OCI-LY1 (cell line): ENCODE measurements at regions not wholly inside any gene's neighbourhood (a gene's known extent, or its start where the extent isn't known, plus 50 kb on each side); places are given as distances from the start of the nearest gene placed in this dataset.

ENCODE experiments used
- H2AFZ ChIP-seq: fragments of 200-600 bp; sonication (generic), shearing (Covaris generic); 2 replicates; pipeline ENCODE4 v1.6.0; 2014; ENCODE audit warnings: antibody characterized with exemption, mild to moderate bottlenecking, low read length
- H3F3A ChIP-seq: fragments of 200-600 bp; sonication (generic), shearing (Covaris generic); 2 replicates; pipeline ENCODE4 v1.6.0; 2014; ENCODE audit warnings: mild to moderate bottlenecking, antibody characterized with exemption, low read length, moderate library complexity; ENCODE audit not compliant: insufficient read depth
- H3K27ac ChIP-seq: fragments of 200-600 bp; sonication (generic); 2 replicates; pipeline ENCODE4 v1.5.1; 2014; ENCODE audit warnings: low read length, mixed run types, mild to moderate bottlenecking, low read depth; ENCODE audit not compliant: poor library complexity, severe bottlenecking
- H3K27me3 ChIP-seq: fragments of 200-600 bp; sonication (generic); 2 replicates; pipeline ENCODE4 v1.6.0; 2014; ENCODE audit warnings: antibody characterized with exemption, mild to moderate bottlenecking, low read length, moderate library complexity; ENCODE audit not compliant: insufficient read depth
- H3K36me3 ChIP-seq: fragments of 200-600 bp; sonication (generic); 2 replicates; pipeline ENCODE4 v1.6.1; 2014; ENCODE audit warnings: mild to moderate bottlenecking, antibody characterized with exemption, low read length, moderate library complexity, mixed read lengths; ENCODE audit not compliant: insufficient read depth
- H3K4me1 ChIP-seq: fragments of 200-600 bp; sonication (generic); 2 replicates; pipeline ENCODE4 v1.5.1; 2014; ENCODE audit warnings: mild to moderate bottlenecking, low read length, moderate library complexity; ENCODE audit not compliant: insufficient read depth, severe bottlenecking
- H3K4me2 ChIP-seq: fragments of 200-600 bp; sonication (generic), shearing (Covaris generic); 2 replicates; pipeline ENCODE4 v1.6.1; 2014; ENCODE audit warnings: low read length
- H3K4me3 ChIP-seq: fragments of 200-600 bp; sonication (generic); 2 replicates; pipeline ENCODE4 v1.5.1; 2014; ENCODE audit warnings: low read length, low read depth, mild to moderate bottlenecking, mixed read lengths; ENCODE audit not compliant: poor library complexity, severe bottlenecking
- H3K79me2 ChIP-seq: fragments of 200-600 bp; shearing (Covaris generic); 2 replicates; pipeline ENCODE4 v1.6.1; 2016; ENCODE audit warnings: mixed run types, low read length, mixed read lengths; ENCODE audit not compliant: insufficient read depth
- H3K9ac ChIP-seq: fragments of 200-600 bp; sonication (generic), shearing (Covaris generic); 2 replicates; pipeline ENCODE4 v1.6.1; 2014; ENCODE audit warnings: mild to moderate bottlenecking, low read length, mixed read lengths
- H3K9me2 ChIP-seq: fragments of 200-600 bp; sonication (generic), shearing (Covaris generic); 2 replicates; pipeline ENCODE4 v1.6.1; 2014; ENCODE audit warnings: low read depth, mild to moderate bottlenecking, low read length, mixed read lengths
- H3K9me3 ChIP-seq: fragments of 200-600 bp; shearing (Covaris generic); 2 replicates; pipeline ENCODE4 v1.6.1; 2014; ENCODE audit warnings: low read length, mixed read lengths
- H4K20me1 ChIP-seq: fragments of 200-600 bp; sonication (generic), shearing (Covaris generic); 2 replicates; pipeline ENCODE4 v1.6.0; 2016; ENCODE audit warnings: mild to moderate bottlenecking, low read length; ENCODE audit not compliant: insufficient read depth
- EZH2 ChIP-seq: fragments of 200-600 bp; sonication (generic), shearing (Covaris generic); IDR thresholded peaks from 2 replicates; pipeline ENCODE4 v1.8.0; 2017; ENCODE audit warnings: borderline replicate concordance, mixed run types, mild to moderate bottlenecking, antibody characterized with exemption, low read length, moderate library complexity, mixed read lengths
- TF ChIP-seq, protein P1 (sequence below): fragments of 200-600 bp; sonication (generic), shearing (Covaris generic); IDR thresholded peaks from 2 replicates; pipeline ENCODE4 v1.5.1; 2017; ENCODE audit warnings: mild to moderate bottlenecking, antibody characterized with exemption, low read length, moderate library complexity, mixed read lengths

DNA sequence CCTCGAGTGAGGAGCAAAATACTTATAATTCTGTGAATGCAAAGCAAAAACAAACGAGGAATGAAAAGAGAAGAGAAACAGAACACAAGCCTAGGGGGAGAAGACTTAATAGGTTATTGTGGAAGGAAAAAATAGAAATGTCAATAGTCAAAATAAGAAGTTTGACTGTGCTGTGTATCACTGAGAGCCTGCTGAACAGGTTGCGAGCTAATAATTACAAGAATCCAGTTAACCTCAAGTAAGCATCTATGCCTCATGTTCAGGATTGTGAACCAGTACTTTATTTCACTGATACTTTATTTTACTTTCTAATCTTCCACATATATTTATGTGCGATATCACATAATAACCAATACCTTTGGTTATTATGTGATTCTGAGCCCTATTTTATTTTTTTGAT, 316.7 kb downstream of the OTUD1 start:
- no peaks in the 10 kb centered on the region for H3K36me3 ChIP-seq
- H3K9ac ChIP-seq, result no peak overlapping the region
- TF ChIP-seq, protein P1, sequence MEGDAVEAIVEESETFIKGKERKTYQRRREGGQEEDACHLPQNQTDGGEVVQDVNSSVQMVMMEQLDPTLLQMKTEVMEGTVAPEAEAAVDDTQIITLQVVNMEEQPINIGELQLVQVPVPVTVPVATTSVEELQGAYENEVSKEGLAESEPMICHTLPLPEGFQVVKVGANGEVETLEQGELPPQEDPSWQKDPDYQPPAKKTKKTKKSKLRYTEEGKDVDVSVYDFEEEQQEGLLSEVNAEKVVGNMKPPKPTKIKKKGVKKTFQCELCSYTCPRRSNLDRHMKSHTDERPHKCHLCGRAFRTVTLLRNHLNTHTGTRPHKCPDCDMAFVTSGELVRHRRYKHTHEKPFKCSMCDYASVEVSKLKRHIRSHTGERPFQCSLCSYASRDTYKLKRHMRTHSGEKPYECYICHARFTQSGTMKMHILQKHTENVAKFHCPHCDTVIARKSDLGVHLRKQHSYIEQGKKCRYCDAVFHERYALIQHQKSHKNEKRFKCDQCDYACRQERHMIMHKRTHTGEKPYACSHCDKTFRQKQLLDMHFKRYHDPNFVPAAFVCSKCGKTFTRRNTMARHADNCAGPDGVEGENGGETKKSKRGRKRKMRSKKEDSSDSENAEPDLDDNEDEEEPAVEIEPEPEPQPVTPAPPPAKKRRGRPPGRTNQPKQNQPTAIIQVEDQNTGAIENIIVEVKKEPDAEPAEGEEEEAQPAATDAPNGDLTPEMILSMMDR, result no peak
- no peak for TF ChIP-seq EZH2
- H3K4me2 ChIP-seq, result no peak overlapping the region
- H4K20me1 ChIP-seq, result no peaks in the 10 kb centered on the region
- H3F3A ChIP-seq, result no peaks in the 10 kb centered on the region
- H3K27ac ChIP-seq, result no peak overlapping the region
- no peaks in the 10 kb centered on the region for H3K79me2 ChIP-seq
- H3K4me1 ChIP-seq, result no peaks in the 10 kb centered on the region
- no peaks in the 10 kb centered on the region for H3K27me3 ChIP-seq
- H3K4me3 ChIP-seq, result no peak overlapping the region
- no peaks in the 10 kb centered on the region for H3K9me2 ChIP-seq
- H2AFZ ChIP-seq, result no peak overlapping the region
- no peaks in the 10 kb centered on the region for H3K9me3 ChIP-seq

- no peak overlapping the region for H2AFZ ChIP-seq
- no peaks in the 10 kb centered on the region for H3K79me2 ChIP-seq
- no peak overlapping the region for H3K27ac ChIP-seq
- no peak overlapping the region for H3K4me2 ChIP-seq
- H4K20me1 ChIP-seq, result no peaks in the 10 kb centered on the region
- H3K4me3 ChIP-seq, result no peak overlapping the region
- H3K36me3 ChIP-seq, result no peaks in the 10 kb centered on the region
- H3K9ac ChIP-seq, result no peak overlapping the region
- no peaks in the 10 kb centered on the region for H3K9me2 ChIP-seq
- TF ChIP-seq, protein P1, result no peak
- no peak for TF ChIP-seq EZH2
- H3K27me3 ChIP-seq, result no peaks in the 10 kb centered on the region
- no peaks in the 10 kb centered on the region for H3K4me1 ChIP-seq
- no peaks in the 10 kb centered on the region for H3K9me3 ChIP-seq
- no peaks in the 10 kb centered on the region for H3F3A ChIP-seq
Measured at GRCh38 chr10:23768281-23768680, 329.4 kb downstream of the OTUD1 start.

- no peak overlapping the region for H2AFZ ChIP-seq
- no peak for TF ChIP-seq EZH2
- TF ChIP-seq, protein P1, result no peak
- H3K4me2 ChIP-seq, result no peak overlapping the region
Measured at GRCh38 chr10:23777153-23777552, 338.3 kb downstream of the OTUD1 start.

More at GRCh38 chr10:23777153-23777552, 338.3 kb downstream of the OTUD1 start:
- Histone ChIP-seq H3K27ac (no peak overlapping the region), H3K9ac (no peak overlapping the region), H3K27me3 (no peaks in the 10 kb centered on the region), H3K4me1 (no peaks in the 10 kb centered on the region), H3K36me3 (no peaks in the 10 kb centered on the region), H4K20me1 (no peaks in the 10 kb centered on the region), H3K9me2 (no peaks in the 10 kb centered on the region), H3K4me3 (no peak overlapping the region), H3F3A (no peaks in the 10 kb centered on the region), H3K9me3 (no peaks in the 10 kb centered on the region), H3K79me2 (no peaks in the 10 kb centered on the region)
